ENCODE measurements at regions not wholly inside any gene's neighbourhood (a gene's known extent, or its start where the extent isn't known, plus 50 kb on each side); places are given as distances from the start of the nearest gene placed in this dataset.

DNA sequence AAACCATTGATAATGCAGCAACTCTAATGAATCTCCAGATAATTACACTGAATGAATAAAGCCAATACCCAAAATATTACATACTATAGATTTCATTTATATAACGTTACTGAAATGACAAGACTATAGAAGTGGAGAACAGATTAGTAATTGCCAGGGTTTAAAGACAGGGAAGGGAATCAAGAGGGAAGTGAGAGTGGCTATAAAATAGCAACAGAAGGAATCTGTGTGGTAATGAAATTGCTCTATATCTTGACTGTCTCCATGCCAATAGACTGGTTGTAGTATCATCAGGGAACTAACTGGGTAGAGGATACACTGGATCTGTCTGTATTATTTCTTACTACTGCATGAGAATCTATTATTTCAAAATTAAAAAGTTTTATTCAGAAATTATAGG lies 396.5 kb upstream of the RPS23 start:
- intact Hi-C loops (cut with micrococcal nuclease), result no loop called here
- no peak for ATAC-seq
- BruUV-seq (replicated peaks), result no TSS peak

DNA sequence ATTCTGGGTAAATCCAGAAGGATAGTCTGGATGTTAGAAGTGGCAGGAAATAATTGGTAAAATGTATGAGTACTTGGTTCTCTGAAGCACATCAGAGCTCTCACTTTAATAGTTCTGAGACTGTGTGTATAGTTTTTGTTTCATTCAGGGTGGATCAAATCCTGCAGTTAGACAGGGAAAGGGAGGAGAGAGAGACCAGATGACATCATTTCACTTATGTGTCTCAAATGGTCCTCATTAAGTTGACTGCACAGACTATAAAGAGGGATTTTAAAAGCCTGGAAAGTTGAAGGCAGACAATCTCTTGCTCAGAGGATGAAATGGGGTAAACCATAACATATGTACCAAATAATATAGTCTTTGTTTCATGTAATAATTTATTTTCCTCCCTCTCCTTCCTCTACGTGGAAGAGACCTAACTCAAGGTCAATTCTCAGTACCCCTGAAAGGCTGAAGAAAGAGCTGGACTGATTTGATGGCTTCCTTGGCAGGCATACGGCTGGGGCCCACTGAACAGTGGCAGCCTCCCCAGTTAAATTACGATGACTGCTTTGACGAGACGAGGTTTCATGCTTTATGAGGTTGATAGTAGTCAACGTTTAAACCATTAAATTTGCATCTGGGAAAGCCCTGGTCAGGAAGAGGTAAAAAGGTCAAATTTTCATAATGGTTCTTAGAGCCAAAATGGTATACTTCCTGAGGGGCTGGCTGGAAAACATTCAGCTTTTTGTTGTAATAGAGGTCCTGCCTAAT lies 395.1 kb upstream of the RPS23 start:
- Histone ChIP-seq H3K4me2 (ENCODE audit: insufficient read depth, low read length) (no peak overlapping the region), H2AFZ (ENCODE audit: low read depth, low read length) (no peak overlapping the region), H3K27me3 (ENCODE audit: control insufficient read depth in 2 of 2, insufficient read depth in 2 of 2, low read length in 2 of 2) (no peaks in the 10 kb centered on the region), H3K36me3 (ENCODE audit: control insufficient read depth, insufficient read depth, low read length) (no peaks in the 10 kb centered on the region), H3K9me1 (ENCODE audit: control insufficient read depth, insufficient read depth, low read length) (no peaks in the 10 kb centered on the region), H3K79me2 (ENCODE audit: control insufficient read depth, insufficient read depth, low read length) (no peaks in the 10 kb centered on the region), H3K4me1 (replicated peaks in 1 of 2; ENCODE audit: control insufficient read depth in 2 of 2, insufficient read depth in 2 of 2, low read length in 2 of 2) (no peaks in the 10 kb centered on the region), H3K4me3 (no peak overlapping the region), H4K20me1 (replicated peaks; ENCODE audit: control insufficient read depth, insufficient read depth, low read length) (no peaks in the 10 kb centered on the region), H3K9me3 (replicated peaks; ENCODE audit: control insufficient read depth, insufficient read depth, low read depth, low read length) (no peaks in the 10 kb centered on the region), H3K27ac (ENCODE audit: extremely low read depth, low read depth, low read length) (no peak overlapping the region), H3K9ac (ENCODE audit: insufficient read depth in 1 of 2, low read depth in 2 of 2, low read length in 2 of 2) (no peak overlapping the region)
- no peak for FAIRE-seq
- ChIA-PET CTCF (ENCODE audit: low intra/inter-chr PET ratio) (no interaction called here), POLR2A (no interaction called here)
- no peak for ATAC-seq
- in situ Hi-C loops (cut with MboI), result no loop called here
- DNase-seq (ENCODE audit: extremely low read depth in 1 of 4, low spot score in 3 of 4), result no peak
- no TSS peak for BruUV-seq (replicated peaks)
- WGBS (ENCODE audit: insufficient coverage, low coverage, missing lambda C conversion rate), result 1% methylated on average over 6 of the region's 6 CpGs
- intact Hi-C loops (cut with micrococcal nuclease), result no loop called here
- TF ChIP-seq RBM25 (IDR thresholded peaks at IDR 0.05; ENCODE audit: low read depth, low read length, severe bottlenecking) (no peak), RBM39 (optimal IDR thresholded peaks at IDR 0.05; ENCODE audit: low read depth, low read length) (no peak), COPS2 (conservative IDR thresholded peaks at IDR 0.05) (no peak), SMAD2 (IDR thresholded peaks at IDR 0.05; ENCODE audit: low read depth, low read length) (no peak), NFIX (CRISPR knock-in tag; IDR thresholded peaks at IDR 0.05; ENCODE audit: low read depth) (no peak)
- TF ChIP-seq, protein P1, sequence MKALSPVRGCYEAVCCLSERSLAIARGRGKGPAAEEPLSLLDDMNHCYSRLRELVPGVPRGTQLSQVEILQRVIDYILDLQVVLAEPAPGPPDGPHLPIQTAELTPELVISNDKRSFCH (CRISPR knock-in tag; IDR thresholded peaks at IDR 0.05), result no peak
- TF ChIP-seq, protein P1 (tag; IDR thresholded peaks at IDR 0.05), result no peak
- TF ChIP-seq, protein P2, sequence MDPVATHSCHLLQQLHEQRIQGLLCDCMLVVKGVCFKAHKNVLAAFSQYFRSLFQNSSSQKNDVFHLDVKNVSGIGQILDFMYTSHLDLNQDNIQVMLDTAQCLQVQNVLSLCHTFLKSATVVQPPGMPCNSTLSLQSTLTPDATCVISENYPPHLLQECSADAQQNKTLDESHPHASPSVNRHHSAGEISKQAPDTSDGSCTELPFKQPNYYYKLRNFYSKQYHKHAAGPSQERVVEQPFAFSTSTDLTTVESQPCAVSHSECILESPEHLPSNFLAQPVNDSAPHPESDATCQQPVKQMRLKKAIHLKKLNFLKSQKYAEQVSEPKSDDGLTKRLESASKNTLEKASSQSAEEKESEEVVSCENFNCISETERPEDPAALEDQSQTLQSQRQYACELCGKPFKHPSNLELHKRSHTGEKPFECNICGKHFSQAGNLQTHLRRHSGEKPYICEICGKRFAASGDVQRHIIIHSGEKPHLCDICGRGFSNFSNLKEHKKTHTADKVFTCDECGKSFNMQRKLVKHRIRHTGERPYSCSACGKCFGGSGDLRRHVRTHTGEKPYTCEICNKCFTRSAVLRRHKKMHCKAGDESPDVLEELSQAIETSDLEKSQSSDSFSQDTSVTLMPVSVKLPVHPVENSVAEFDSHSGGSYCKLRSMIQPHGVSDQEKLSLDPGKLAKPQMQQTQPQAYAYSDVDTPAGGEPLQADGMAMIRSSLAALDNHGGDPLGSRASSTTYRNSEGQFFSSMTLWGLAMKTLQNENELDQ (CRISPR knock-in tag; IDR thresholded peaks at IDR 0.05; ENCODE audit: borderline replicate concordance), result no peak

More for the DNA sequence above, 396.5 kb upstream of the RPS23 start:
- CTCF ChIA-PET (ENCODE audit: low intra/inter-chr PET ratio), result no interaction called here
- Histone ChIP-seq H2AFZ (ENCODE audit: low read depth, low read length) (no peak overlapping the region), H3K27ac (ENCODE audit: extremely low read depth, low read depth, low read length) (no peak overlapping the region), H3K27me3 (ENCODE audit: control insufficient read depth in 2 of 2, insufficient read depth in 2 of 2, low read length in 2 of 2) (no peaks in the 10 kb centered on the region), H3K4me1 (replicated peaks in 1 of 2; ENCODE audit: control insufficient read depth in 2 of 2, insufficient read depth in 2 of 2, low read length in 2 of 2) (no peaks in the 10 kb centered on the region), H3K79me2 (ENCODE audit: control insufficient read depth, insufficient read depth, low read length) (no peaks in the 10 kb centered on the region), H3K9ac (ENCODE audit: insufficient read depth in 1 of 2, low read depth in 2 of 2, low read length in 2 of 2) (no peak overlapping the region), H4K20me1 (replicated peaks; ENCODE audit: control insufficient read depth, insufficient read depth, low read length) (no peaks in the 10 kb centered on the region), H3K9me1 (ENCODE audit: control insufficient read depth, insufficient read depth, low read length) (no peaks in the 10 kb centered on the region), H3K36me3 (ENCODE audit: control insufficient read depth, insufficient read depth, low read length) (no peaks in the 10 kb centered on the region), H3K4me3 (no peak overlapping the region), H3K9me3 (replicated peaks; ENCODE audit: control insufficient read depth, insufficient read depth, low read depth, low read length) (no peaks in the 10 kb centered on the region), H3K4me2 (ENCODE audit: insufficient read depth, low read length) (no peak overlapping the region)
- in situ Hi-C loops (cut with MboI), result no loop called here
- WGBS (ENCODE audit: insufficient coverage, low coverage, missing lambda C conversion rate), result 0% methylated on average over 1 of the region's 1 CpG
- POLR2A ChIA-PET, result interaction anchor here (0.6 kb wide), 1 partner anchor 15 kb away, joined by 3 read pairs; no protein-coding TSS in a partner anchor
- TF ChIP-seq NFE2 (IDR thresholded peaks at IDR 0.05; ENCODE audit: low read depth) (no peak), ELF2 (CRISPR knock-in tag; IDR thresholded peaks at IDR 0.05) (no peak), LARP7 (IDR thresholded peaks at IDR 0.05) (no peak), RHOXF2B (CRISPR knock-in tag; conservative IDR thresholded peaks at IDR 0.05) (no peak)
- TF ChIP-seq, protein P3, sequence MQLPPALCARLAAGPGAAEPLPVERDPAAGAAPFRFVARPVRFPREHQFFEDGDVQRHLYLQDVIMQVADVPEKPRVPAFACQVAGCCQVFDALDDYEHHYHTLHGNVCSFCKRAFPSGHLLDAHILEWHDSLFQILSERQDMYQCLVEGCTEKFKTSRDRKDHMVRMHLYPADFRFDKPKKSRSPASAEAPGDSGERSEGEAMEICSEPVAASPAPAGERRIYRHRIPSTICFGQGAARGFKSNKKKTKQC (CRISPR knock-in tag; IDR thresholded peaks at IDR 0.05), result no peak
- FAIRE-seq, result no peak
- no peak for DNase-seq (ENCODE audit: extremely low read depth in 1 of 4, low spot score in 3 of 4)
